Activated naive CD8-positive, alpha-beta T cell treated with anti-CD3 and anti-CD28 coated beads, Interleukin-2, amount 10 ng/mL, durations not matched to agents 7 days and 5 days (primary cell): ENCODE measurements at regions not wholly inside any gene's neighbourhood (a gene's known extent, or its start where the extent isn't known, plus 50 kb on each side); places are given as distances from the start of the nearest gene placed in this dataset.

Source experiments
- ATAC-seq: fragments of 150-1000 bp; cut with Tn5 transposase; one replicate; pipeline ENCODE4 v1.10.0; 2021; ENCODE audit warnings: low read depth, moderate library complexity
- POLR2A ChIA-PET: fragments of 350-600 bp; sonication (Branson Sonifier 250); formaldehyde crosslinking; loops from one replicate; lab custom pipeline; 2021; ENCODE audit warnings: antibody characterized with exemption; lab: Charles Lee
- DNase-seq: peaks from one replicate; pipeline ENCODE4 v3.0.0; 2021
- H3K27ac Mint-ChIP-seq: one replicate; pipeline ENCODE4 v1.8.0; 2022; ENCODE audit warnings: mild to moderate bottlenecking, mixed read lengths
- H3K27me3 Mint-ChIP-seq: one replicate; pipeline ENCODE4 v1.8.0; 2022; ENCODE audit warnings: mild to moderate bottlenecking, moderate library complexity, mixed read lengths
- H3K36me3 Mint-ChIP-seq: one replicate; pipeline ENCODE4 v1.8.0; 2021; ENCODE audit warnings: mild to moderate bottlenecking, mixed read lengths
- H3K4me1 Mint-ChIP-seq: one replicate; pipeline ENCODE4 v1.8.0; 2021; ENCODE audit warnings: mixed read lengths
- H3K4me3 Mint-ChIP-seq: one replicate; pipeline ENCODE4 v1.8.0; 2022; ENCODE audit warnings: mild to moderate bottlenecking, moderate library complexity, mixed read lengths
- H3K9me3 Mint-ChIP-seq: one replicate; pipeline ENCODE4 v1.8.0; 2021; ENCODE audit warnings: mixed read lengths

GRCh38 chr18:57202881-57203280 lies 56.0 kb downstream of the BOD1L2 start:
- POLR2A ChIA-PET = no interaction called here
- Mint-ChIP-seq H3K27ac (no peak overlapping the region), H3K9me3 (no peaks in the 10 kb centered on the region), H3K36me3 (no peaks in the 10 kb centered on the region), H3K27me3 (peaks cover 1% of the 10 kb centered on the region), H3K4me1 (peaks cover under 1% of the 10 kb centered on the region), H3K4me3 (no peak overlapping the region)
- ATAC-seq (no peak), DNase-seq (no peak)

- POLR2A ChIA-PET = no interaction called here
- DNase-seq (no peak), ATAC-seq (no peak)
- H3K36me3 Mint-ChIP-seq = no peaks in the 10 kb centered on the region
- no peak overlapping the region for H3K27ac Mint-ChIP-seq
- H3K4me3 Mint-ChIP-seq = no peak overlapping the region
- H3K9me3 Mint-ChIP-seq = no peaks in the 10 kb centered on the region
- peaks cover 16% of the 10 kb centered on the region for H3K27me3 Mint-ChIP-seq
- peaks cover 9% of the 10 kb centered on the region for H3K4me1 Mint-ChIP-seq
Observed at GRCh38 chr18:57205641-57206040, 58.8 kb downstream of the BOD1L2 start.

GRCh38 chr18:57207124-57207916 lies 60.4 kb downstream of the BOD1L2 start:
- H3K9me3 Mint-ChIP-seq = no peaks in the 10 kb centered on the region
- peaks cover 19% of the 10 kb centered on the region for H3K27me3 Mint-ChIP-seq
- no peak overlapping the region for H3K27ac Mint-ChIP-seq
- H3K4me1 Mint-ChIP-seq = peaks cover 11% of the 10 kb centered on the region
- ATAC-seq = no peak
- POLR2A ChIA-PET = no interaction called here
- H3K36me3 Mint-ChIP-seq = no peaks in the 10 kb centered on the region
- no peak for DNase-seq
- H3K4me3 Mint-ChIP-seq = no peak overlapping the region

DNA sequence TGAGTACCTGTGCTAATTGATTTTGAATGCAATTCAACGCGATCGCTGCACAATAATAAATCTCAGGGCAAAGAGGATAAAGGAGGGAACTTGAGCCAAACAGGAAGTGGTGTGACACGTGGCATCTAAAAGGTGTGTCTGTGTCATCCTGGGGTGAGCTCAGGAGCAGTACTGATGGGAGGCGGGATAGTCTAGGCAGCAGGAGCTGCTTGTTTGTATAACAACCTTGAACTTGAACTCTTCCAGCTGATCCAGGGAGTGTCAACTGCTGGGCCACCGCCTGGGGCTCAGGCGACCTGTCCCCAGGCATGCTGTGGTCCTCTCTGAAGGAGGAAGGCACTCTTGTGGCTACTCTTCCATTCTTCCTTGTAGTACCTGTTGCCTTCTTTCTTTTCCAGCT lies 61.2 kb downstream of the BOD1L2 start:
- peaks cover 22% of the 10 kb centered on the region for H3K27me3 Mint-ChIP-seq
- POLR2A ChIA-PET = no interaction called here

GRCh38 chr18:57209713-57210106 lies 62.8 kb downstream of the BOD1L2 start:
- ATAC-seq = no peak
- no peak overlapping the region for H3K27ac Mint-ChIP-seq
- H3K4me1 Mint-ChIP-seq = peaks cover 11% of the 10 kb centered on the region
- H3K9me3 Mint-ChIP-seq = no peaks in the 10 kb centered on the region
- DNase-seq = no peak
- H3K4me3 Mint-ChIP-seq = peak overlapping the region; percentile 28
- H3K36me3 Mint-ChIP-seq = no peaks in the 10 kb centered on the region
- POLR2A ChIA-PET = no interaction called here
- peaks cover 25% of the 10 kb centered on the region for H3K27me3 Mint-ChIP-seq

More for the DNA sequence above, 61.2 kb downstream of the BOD1L2 start:
- Mint-ChIP-seq H3K9me3 (no peaks in the 10 kb centered on the region), H3K27ac (no peak overlapping the region), H3K4me1 (peaks cover 11% of the 10 kb centered on the region), H3K36me3 (no peaks in the 10 kb centered on the region), H3K4me3 (no peak overlapping the region)
- ATAC-seq = no peak
- no peak for DNase-seq

DNA sequence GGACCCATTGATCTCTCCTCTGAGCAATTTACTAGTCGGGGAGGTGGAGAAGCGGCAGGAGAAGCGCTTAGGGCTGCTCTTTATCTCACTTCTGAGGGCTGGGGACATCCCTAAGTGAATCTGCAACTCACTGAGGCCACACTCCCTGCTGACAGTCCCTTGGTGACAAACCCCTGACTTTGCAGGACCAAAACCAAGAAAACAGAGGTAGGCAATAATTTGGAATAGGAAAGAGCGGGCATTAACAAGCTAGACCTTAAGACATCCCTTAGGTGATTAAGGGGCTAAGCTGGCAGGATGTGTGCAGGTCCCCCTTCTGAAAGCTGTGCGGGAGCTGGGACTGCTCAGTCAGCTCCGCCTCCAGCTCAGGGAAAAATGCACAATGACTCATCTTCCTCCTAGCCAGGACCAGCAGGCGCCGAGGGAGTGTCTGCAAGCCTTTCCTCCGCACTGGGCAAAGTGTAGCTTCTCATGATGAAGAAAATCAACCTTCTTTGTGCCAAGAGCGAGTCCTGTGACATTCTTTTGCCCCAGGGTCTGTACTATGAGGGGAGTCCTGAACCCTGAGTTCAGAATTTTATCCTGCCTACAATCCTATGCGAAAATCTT lies 63.3 kb downstream of the BOD1L2 start:
- H3K9me3 Mint-ChIP-seq = no peaks in the 10 kb centered on the region
- ATAC-seq = no peak
- no peak overlapping the region for H3K27ac Mint-ChIP-seq
- H3K27me3 Mint-ChIP-seq = peaks cover 25% of the 10 kb centered on the region
- peaks cover 11% of the 10 kb centered on the region for H3K4me1 Mint-ChIP-seq
- H3K4me3 Mint-ChIP-seq = peak overlapping the region; percentile 28
- H3K36me3 Mint-ChIP-seq = no peaks in the 10 kb centered on the region
- POLR2A ChIA-PET = no interaction called here
- DNase-seq = no peak

DNA sequence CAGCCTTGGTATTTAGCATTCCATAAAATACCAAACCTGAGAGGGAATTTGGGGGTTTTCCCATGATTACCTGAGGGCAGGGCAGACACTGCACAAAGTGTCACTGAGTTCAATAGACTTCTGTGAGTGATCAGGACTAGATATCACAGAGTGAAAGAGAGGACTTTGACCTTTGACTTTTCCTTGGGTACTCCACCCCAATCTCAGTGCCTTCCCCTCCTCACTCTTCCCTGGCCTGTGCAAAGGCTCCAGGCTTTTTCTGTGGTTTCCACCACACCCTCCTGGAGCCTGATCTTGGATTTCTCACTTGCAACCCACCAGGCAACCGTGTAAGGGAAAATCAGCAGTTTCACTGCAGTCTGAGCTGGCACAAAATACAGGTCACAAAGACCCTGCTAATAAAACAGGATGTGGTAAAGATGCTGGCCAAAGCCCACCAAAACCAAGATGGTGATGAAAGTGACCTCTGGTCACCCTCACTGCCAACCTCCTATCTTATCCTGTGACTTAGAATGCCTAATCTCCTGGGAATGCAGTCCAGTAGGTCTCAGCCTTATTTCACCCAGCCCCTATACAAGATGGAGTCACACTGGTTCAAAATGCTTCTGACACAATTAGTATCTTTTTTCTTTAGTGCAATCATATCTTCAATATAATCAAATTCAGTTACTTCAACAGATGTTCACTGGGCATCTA lies 64.0 kb downstream of the BOD1L2 start:
- DNase-seq = no peak
- Mint-ChIP-seq H3K9me3 (no peaks in the 10 kb centered on the region), H3K36me3 (no peaks in the 10 kb centered on the region), H3K27me3 (peaks cover 25% of the 10 kb centered on the region), H3K4me1 (peaks cover 11% of the 10 kb centered on the region), H3K4me3 (no peak overlapping the region), H3K27ac (no peak overlapping the region)
- ATAC-seq = no peak
- POLR2A ChIA-PET = no interaction called here

- POLR2A ChIA-PET = no interaction called here
- ATAC-seq (no peak), DNase-seq (no peak)
- H3K9me3 Mint-ChIP-seq = no peaks in the 10 kb centered on the region
- peaks cover 11% of the 10 kb centered on the region for H3K4me1 Mint-ChIP-seq
- H3K36me3 Mint-ChIP-seq = no peaks in the 10 kb centered on the region
- no peak overlapping the region for H3K27ac Mint-ChIP-seq
- H3K4me3 Mint-ChIP-seq = no peak overlapping the region
- peaks cover 25% of the 10 kb centered on the region for H3K27me3 Mint-ChIP-seq
Observed at GRCh38 chr18:57211412-57211750, 64.5 kb downstream of the BOD1L2 start.

GRCh38 chr18:57211776-57212175 lies 64.9 kb downstream of the BOD1L2 start:
- peaks cover 25% of the 10 kb centered on the region for H3K27me3 Mint-ChIP-seq
- no peak overlapping the region for H3K27ac Mint-ChIP-seq
- POLR2A ChIA-PET = no interaction called here
- ATAC-seq (no peak), DNase-seq (no peak)
- H3K36me3 Mint-ChIP-seq = no peaks in the 10 kb centered on the region
- peaks cover 11% of the 10 kb centered on the region for H3K4me1 Mint-ChIP-seq
- H3K4me3 Mint-ChIP-seq = no peak overlapping the region
- H3K9me3 Mint-ChIP-seq = no peaks in the 10 kb centered on the region

DNA sequence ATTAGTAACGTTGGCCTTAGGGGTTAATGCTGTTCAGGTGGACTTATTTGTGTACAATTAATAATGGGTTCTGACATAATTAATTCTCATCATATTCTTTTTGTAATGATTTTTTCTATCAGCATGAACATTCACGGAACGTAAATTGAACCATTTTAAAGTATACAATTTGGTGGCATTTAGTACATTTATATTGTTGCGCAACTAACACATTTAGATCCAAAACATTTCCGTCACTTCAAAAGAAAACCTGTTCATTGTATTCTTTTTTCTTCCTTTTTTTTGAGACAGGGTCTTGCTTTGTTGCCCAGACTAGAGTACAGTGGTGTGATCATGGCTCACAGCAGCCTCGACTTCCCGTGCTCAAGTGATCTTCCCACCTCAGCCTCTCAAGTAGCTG lies 65.8 kb downstream of the BOD1L2 start:
- DNase-seq (no peak), ATAC-seq (no peak)
- no peaks in the 10 kb centered on the region for H3K36me3 Mint-ChIP-seq
- H3K4me3 Mint-ChIP-seq = no peak overlapping the region
- no peaks in the 10 kb centered on the region for H3K9me3 Mint-ChIP-seq
- peaks cover 25% of the 10 kb centered on the region for H3K27me3 Mint-ChIP-seq
- peaks cover 11% of the 10 kb centered on the region for H3K4me1 Mint-ChIP-seq
- H3K27ac Mint-ChIP-seq = no peak overlapping the region
- POLR2A ChIA-PET = no interaction called here

DNA sequence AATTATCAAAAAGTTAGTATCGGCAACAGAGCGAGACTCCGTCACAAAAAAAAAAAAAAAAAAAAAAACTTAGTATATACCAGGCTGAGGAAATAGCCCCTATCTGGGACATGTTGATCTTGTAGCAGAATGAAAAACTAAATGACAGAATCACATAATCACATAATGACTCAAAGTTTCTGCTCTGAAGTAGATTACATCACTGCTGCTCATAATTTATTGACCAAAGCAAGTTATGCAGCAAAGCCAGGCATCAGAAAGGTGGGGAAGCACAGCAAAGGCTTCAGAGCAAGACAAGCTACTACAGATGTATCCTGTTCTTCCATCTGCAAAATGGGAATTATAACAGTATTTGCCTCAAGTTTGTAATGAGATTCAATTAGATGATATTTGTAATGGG lies 68.1 kb downstream of the BOD1L2 start:
- no peak overlapping the region for H3K27ac Mint-ChIP-seq
- H3K36me3 Mint-ChIP-seq = no peaks in the 10 kb centered on the region
- POLR2A ChIA-PET = no interaction called here
- ATAC-seq (no peak), DNase-seq (no peak)
- no peaks in the 10 kb centered on the region for H3K9me3 Mint-ChIP-seq
- no peak overlapping the region for H3K4me3 Mint-ChIP-seq
- peaks cover 13% of the 10 kb centered on the region for H3K27me3 Mint-ChIP-seq
- peaks cover 4% of the 10 kb centered on the region for H3K4me1 Mint-ChIP-seq

GRCh38 chr18:57218281-57218680 lies 71.4 kb downstream of the BOD1L2 start:
- H3K36me3 Mint-ChIP-seq = no peaks in the 10 kb centered on the region
- POLR2A ChIA-PET = no interaction called here
- no peaks in the 10 kb centered on the region for H3K4me1 Mint-ChIP-seq
- H3K4me3 Mint-ChIP-seq = no peak overlapping the region
- no peaks in the 10 kb centered on the region for H3K9me3 Mint-ChIP-seq
- DNase-seq = no peak
- H3K27me3 Mint-ChIP-seq = peaks cover 7% of the 10 kb centered on the region
- no peak overlapping the region for H3K27ac Mint-ChIP-seq
- ATAC-seq = no peak

DNA sequence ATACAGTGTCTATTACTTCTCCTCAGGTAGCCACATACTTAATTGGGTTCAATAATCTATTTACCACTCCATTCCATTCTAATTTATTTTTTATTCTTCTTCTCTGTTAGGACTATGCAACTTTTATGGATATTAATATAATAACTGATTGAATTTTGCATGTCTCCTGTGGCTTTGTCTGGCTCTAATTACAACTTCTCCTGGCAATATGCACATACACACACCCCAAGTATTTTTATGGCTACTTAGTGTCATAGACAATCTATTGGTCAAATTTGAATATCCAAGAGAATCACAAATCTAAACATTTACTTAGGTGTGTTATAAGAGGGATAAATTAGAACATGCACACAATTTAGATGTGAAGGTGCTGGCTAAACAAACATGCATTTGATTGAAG lies 73.1 kb downstream of the BOD1L2 start:
- DNase-seq = no peak

DNA sequence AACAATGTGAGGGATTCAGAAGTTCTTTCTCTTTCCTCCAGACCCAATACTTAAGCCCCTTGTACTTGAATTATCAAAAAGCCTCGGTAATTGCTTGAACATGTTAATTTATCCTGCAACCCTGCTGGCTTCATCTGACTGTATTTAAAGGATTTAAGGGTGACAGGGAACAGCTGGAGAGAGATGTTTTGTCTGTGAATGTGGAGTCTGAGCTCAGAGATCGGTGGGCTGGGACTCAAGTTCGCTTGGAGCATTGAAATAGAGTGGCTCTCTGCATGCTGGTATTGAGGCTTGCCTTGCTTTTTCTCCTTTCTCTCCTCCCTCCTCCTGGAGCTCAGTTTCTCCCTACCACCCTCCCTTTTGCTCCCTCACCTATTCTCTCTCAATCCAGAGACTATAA lies 73.6 kb downstream of the BOD1L2 start:
- H3K4me3 Mint-ChIP-seq = no peak overlapping the region
- no peaks in the 10 kb centered on the region for H3K9me3 Mint-ChIP-seq
- ATAC-seq (no peak), DNase-seq (no peak)
- no peaks in the 10 kb centered on the region for H3K36me3 Mint-ChIP-seq
- POLR2A ChIA-PET = no interaction called here
- peaks cover 7% of the 10 kb centered on the region for H3K27me3 Mint-ChIP-seq
- no peaks in the 10 kb centered on the region for H3K4me1 Mint-ChIP-seq
- H3K27ac Mint-ChIP-seq = no peak overlapping the region

More for the DNA sequence above, 73.1 kb downstream of the BOD1L2 start:
- Mint-ChIP-seq H3K4me1 (no peaks in the 10 kb centered on the region), H3K27me3 (peaks cover 7% of the 10 kb centered on the region), H3K4me3 (no peak overlapping the region), H3K9me3 (no peaks in the 10 kb centered on the region), H3K36me3 (no peaks in the 10 kb centered on the region), H3K27ac (no peak overlapping the region)
- ATAC-seq = no peak
- POLR2A ChIA-PET = no interaction called here
